PC-9 (cell line): ENCODE measurements at regions not wholly inside any gene's neighbourhood (a gene's known extent, or its start where the extent isn't known, plus 50 kb on each side); places are given as distances from the start of the nearest gene placed in this dataset.

Experiments
- BruUV-seq: library from RNA; stranded (reverse); fragments of 400-500 nt; replicated peaks from 2 replicates; lab custom pipeline; 2021; lab: Mats Ljungman, UMichigan
- CTCF ChIA-PET: fragments of 300-600 bp; sonication (Branson Sonifier 250); formaldehyde crosslinking; loops from one replicate; lab custom pipeline; 2022; ENCODE audit warnings: antibody characterized with exemption; lab: Charles Lee
- POLR2A ChIA-PET: fragments of 300-600 bp; sonication (Branson Sonifier 250); formaldehyde crosslinking; loops from one replicate; lab custom pipeline; 2022; ENCODE audit warnings: antibody characterized with exemption; ENCODE audit not compliant: unreplicated experiment; lab: Charles Lee
- DNase-seq, 2 experiments: peaks; one replicate each; pipeline versions ENCODE4 v3.0.0 to v3.0.0-alpha.2; 2015 to 2022; ENCODE audit warnings: mixed read lengths in 1 of 2
- H2AFZ ChIP-seq: fragments of 200-600 bp; sonication (generic); 2 replicates; pipeline ENCODE4 v1.8.1; 2017; ENCODE audit warnings: antibody characterized with exemption
- H3F3A ChIP-seq: fragments of 200-600 bp; sonication (generic); 2 replicates; pipeline ENCODE4 v1.8.1; 2017; ENCODE audit warnings: antibody characterized with exemption, mild to moderate bottlenecking, low read depth; ENCODE audit not compliant: insufficient read depth
- H3K27ac ChIP-seq: fragments of 200-600 bp; sonication (generic); 2 replicates; pipeline ENCODE4 v1.6.1; 2016; ENCODE audit warnings: mixed run types
- H3K27me3 ChIP-seq: fragments of 200-600 bp; sonication (generic); 2 replicates; pipeline ENCODE4 v1.6.1; 2016; ENCODE audit warnings: low read depth, mixed run types; ENCODE audit not compliant: insufficient read depth
- H3K36me3 ChIP-seq: fragments of 200-600 bp; sonication (generic); 2 replicates; pipeline ENCODE4 v1.6.1; 2016; ENCODE audit warnings: low read depth, mixed run types
- H3K4me1 ChIP-seq: fragments of 200-600 bp; sonication (generic); replicated peaks from 2 replicates; pipeline ENCODE4 v1.6.1; 2016; ENCODE audit warnings: mixed run types; ENCODE audit not compliant: insufficient read depth
- H3K4me2 ChIP-seq: fragments of 200-600 bp; sonication (generic); 2 replicates; pipeline ENCODE4 v1.6.1; 2017; ENCODE audit warnings: mixed run types
- H3K4me3 ChIP-seq: fragments of 200-600 bp; sonication (generic); 2 replicates; pipeline ENCODE4 v1.6.1; 2016; ENCODE audit warnings: mixed run types
- H3K79me2 ChIP-seq: fragments of 200-600 bp; sonication (generic); 2 replicates; pipeline ENCODE4 v1.6.1; 2017; ENCODE audit warnings: low read depth, mixed run types
- H3K9me2 ChIP-seq: fragments of 200-600 bp; sonication (generic); 2 replicates; pipeline ENCODE4 v1.8.1; 2017; ENCODE audit warnings: mild to moderate bottlenecking; ENCODE audit not compliant: insufficient read depth
- H3K9me3 ChIP-seq: fragments of 200-600 bp; sonication (generic); 2 replicates; pipeline ENCODE4 v1.8.1; 2016; ENCODE audit warnings: low read depth; ENCODE audit not compliant: insufficient read depth
- H4K20me1 ChIP-seq: fragments of 200-600 bp; sonication (generic); 2 replicates; pipeline ENCODE4 v1.8.1; 2017; ENCODE audit not compliant: insufficient read depth
- CTCF ChIP-seq: fragments of 200-600 bp; sonication (generic); conservative IDR thresholded peaks from 2 replicates; pipeline ENCODE4 v1.6.1; 2017; ENCODE audit warnings: mixed run types, antibody characterized with exemption, mild to moderate bottlenecking, moderate library complexity
- EZH2 ChIP-seq: fragments of 200-600 bp; sonication (generic); IDR thresholded peaks from 2 replicates; pipeline ENCODE4 v1.8.0; 2017; ENCODE audit warnings: antibody characterized with exemption, low read depth
- intact Hi-C: fragments of 100-400 bp; cut with micrococcal nuclease; formaldehyde crosslinking; loops from one replicate; pipeline ENCODE4 v1.10.0; 2022; ENCODE audit not compliant: unreplicated experiment

GRCh38 chr19:30690525-30690924 is 318.3 kb downstream of the ZNF536 start:
- ChIA-PET POLR2A (no interaction called here), CTCF (no interaction called here)
- no peak for TF ChIP-seq CTCF
- no peak for TF ChIP-seq EZH2
- H3F3A ChIP-seq: no peaks in the 10 kb centered on the region
- H4K20me1 ChIP-seq: no peaks in the 10 kb centered on the region
- no peak overlapping the region for H3K4me2 ChIP-seq
- no peaks in the 10 kb centered on the region for H3K36me3 ChIP-seq
- peaks cover 86% of the 10 kb centered on the region for H3K27me3 ChIP-seq
- no peak overlapping the region for H3K27ac ChIP-seq
- H2AFZ ChIP-seq: no peak overlapping the region
- no peaks in the 10 kb centered on the region for H3K4me1 ChIP-seq
- intact Hi-C loops: no loop called here
- BruUV-seq: no TSS peak
- H3K9me2 ChIP-seq: no peaks in the 10 kb centered on the region
- H3K9me3 ChIP-seq: no peaks in the 10 kb centered on the region
- no peak overlapping the region for H3K4me3 ChIP-seq
- H3K79me2 ChIP-seq: no peaks in the 10 kb centered on the region
- DNase-seq: no peak

GRCh38 chr19:30689474-30689873 is 317.3 kb downstream of the ZNF536 start:
- Histone ChIP-seq H4K20me1 (no peaks in the 10 kb centered on the region), H2AFZ (no peak overlapping the region), H3K4me3 (no peak overlapping the region), H3K27ac (no peak overlapping the region), H3K4me2 (no peak overlapping the region), H3K79me2 (no peaks in the 10 kb centered on the region), H3K36me3 (no peaks in the 10 kb centered on the region), H3F3A (no peaks in the 10 kb centered on the region), H3K4me1 (no peaks in the 10 kb centered on the region), H3K9me2 (no peaks in the 10 kb centered on the region), H3K27me3 (peaks cover 90% of the 10 kb centered on the region), H3K9me3 (no peaks in the 10 kb centered on the region)
- DNase-seq: no peak
- intact Hi-C loops: no loop called here
- no TSS peak for BruUV-seq
- TF ChIP-seq CTCF (no peak), EZH2 (no peak)
- ChIA-PET POLR2A (no interaction called here), CTCF (no interaction called here)

GRCh38 chr19:30688696-30689095 is 316.5 kb downstream of the ZNF536 start:
- no peak overlapping the region for H3K4me3 ChIP-seq
- H3F3A ChIP-seq: no peaks in the 10 kb centered on the region
- H3K9me2 ChIP-seq: no peaks in the 10 kb centered on the region
- ChIA-PET CTCF (no interaction called here), POLR2A (no interaction called here)
- H3K79me2 ChIP-seq: no peaks in the 10 kb centered on the region
- peaks cover 89% of the 10 kb centered on the region for H3K27me3 ChIP-seq
- H2AFZ ChIP-seq: no peak overlapping the region
- no peaks in the 10 kb centered on the region for H3K9me3 ChIP-seq
- H3K27ac ChIP-seq: no peak overlapping the region
- TF ChIP-seq EZH2 (no peak), CTCF (no peak)
- H3K4me1 ChIP-seq: no peaks in the 10 kb centered on the region
- DNase-seq: no peak
- H3K36me3 ChIP-seq: no peaks in the 10 kb centered on the region
- no TSS peak for BruUV-seq
- no peaks in the 10 kb centered on the region for H4K20me1 ChIP-seq
- H3K4me2 ChIP-seq: no peak overlapping the region
- intact Hi-C loops: no loop called here
